Endothelial cell (in vitro differentiated cells): ENCODE measurements at regions not wholly inside any gene's neighbourhood (a gene's known extent, or its start where the extent isn't known, plus 50 kb on each side); places are given as distances from the start of the nearest gene placed in this dataset.

ENCODE experiments used
- DNase-seq: peaks from one replicate; pipeline ENCODE4 v3.0.0; 2021; ENCODE audit warnings: low spot score
- H3K27ac Mint-ChIP-seq: one replicate; pipeline ENCODE4 v1.8.0; 2021; ENCODE audit warnings: mixed read lengths, inconsistent platforms; ENCODE audit not compliant: unreplicated experiment
- H3K27me3 Mint-ChIP-seq: one replicate; pipeline ENCODE4 v1.8.0; 2021; ENCODE audit warnings: mild to moderate bottlenecking, moderate library complexity, mixed read lengths, inconsistent platforms; ENCODE audit not compliant: unreplicated experiment
- H3K36me3 Mint-ChIP-seq: one replicate; pipeline ENCODE4 v1.8.0; 2021; ENCODE audit warnings: mild to moderate bottlenecking, low read depth, mixed read lengths, inconsistent platforms; ENCODE audit not compliant: unreplicated experiment
- H3K4me1 Mint-ChIP-seq: one replicate; pipeline ENCODE4 v1.8.0; 2021; ENCODE audit warnings: mild to moderate bottlenecking, mixed read lengths, inconsistent platforms; ENCODE audit not compliant: unreplicated experiment
- H3K4me3 Mint-ChIP-seq: one replicate; pipeline ENCODE4 v1.8.0; 2021; ENCODE audit warnings: mild to moderate bottlenecking, mixed read lengths, inconsistent platforms; ENCODE audit not compliant: unreplicated experiment
- H3K9me3 Mint-ChIP-seq: one replicate; pipeline ENCODE4 v1.8.0; 2021; ENCODE audit warnings: mixed read lengths, inconsistent platforms; ENCODE audit not compliant: unreplicated experiment
- TF ChIP-seq, protein P1 (sequence below): fragments of 200-600 bp; sonication (generic); IDR thresholded peaks from one replicate; pipeline ENCODE4 v1.5.0; 2021; ENCODE audit warnings: antibody characterized with exemption; ENCODE audit not compliant: unreplicated experiment

DNA sequence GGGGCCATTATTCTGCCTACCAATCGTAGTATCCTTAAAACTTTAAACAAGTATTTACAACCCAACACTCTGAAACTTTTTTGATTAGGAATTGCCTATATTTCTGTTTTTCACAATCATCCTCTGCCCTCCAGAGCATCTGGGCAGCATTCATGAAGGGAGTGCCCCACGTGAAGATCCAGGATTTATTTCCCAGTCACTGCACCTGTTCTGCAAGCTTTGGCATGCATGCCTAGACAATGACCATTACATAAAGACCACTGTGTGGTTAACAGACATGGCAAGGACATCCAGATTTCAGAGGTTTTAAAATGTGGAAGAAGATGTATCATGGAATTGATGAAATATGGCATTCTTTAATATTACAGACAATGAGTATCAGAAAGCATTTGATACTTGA is 1083.8 kb downstream of the TBC1D22A start:
- DNase-seq: no peak
- H3K36me3 Mint-ChIP-seq: peaks cover 4% of the 10 kb centered on the region
- no peak overlapping the region for H3K4me3 Mint-ChIP-seq
- H3K9me3 Mint-ChIP-seq: peaks cover 23% of the 10 kb centered on the region
- no peak overlapping the region for H3K27ac Mint-ChIP-seq
- TF ChIP-seq, protein P1, sequence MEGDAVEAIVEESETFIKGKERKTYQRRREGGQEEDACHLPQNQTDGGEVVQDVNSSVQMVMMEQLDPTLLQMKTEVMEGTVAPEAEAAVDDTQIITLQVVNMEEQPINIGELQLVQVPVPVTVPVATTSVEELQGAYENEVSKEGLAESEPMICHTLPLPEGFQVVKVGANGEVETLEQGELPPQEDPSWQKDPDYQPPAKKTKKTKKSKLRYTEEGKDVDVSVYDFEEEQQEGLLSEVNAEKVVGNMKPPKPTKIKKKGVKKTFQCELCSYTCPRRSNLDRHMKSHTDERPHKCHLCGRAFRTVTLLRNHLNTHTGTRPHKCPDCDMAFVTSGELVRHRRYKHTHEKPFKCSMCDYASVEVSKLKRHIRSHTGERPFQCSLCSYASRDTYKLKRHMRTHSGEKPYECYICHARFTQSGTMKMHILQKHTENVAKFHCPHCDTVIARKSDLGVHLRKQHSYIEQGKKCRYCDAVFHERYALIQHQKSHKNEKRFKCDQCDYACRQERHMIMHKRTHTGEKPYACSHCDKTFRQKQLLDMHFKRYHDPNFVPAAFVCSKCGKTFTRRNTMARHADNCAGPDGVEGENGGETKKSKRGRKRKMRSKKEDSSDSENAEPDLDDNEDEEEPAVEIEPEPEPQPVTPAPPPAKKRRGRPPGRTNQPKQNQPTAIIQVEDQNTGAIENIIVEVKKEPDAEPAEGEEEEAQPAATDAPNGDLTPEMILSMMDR: no peak
- peaks cover 3% of the 10 kb centered on the region for H3K27me3 Mint-ChIP-seq
- H3K4me1 Mint-ChIP-seq: peaks cover 4% of the 10 kb centered on the region

DNA sequence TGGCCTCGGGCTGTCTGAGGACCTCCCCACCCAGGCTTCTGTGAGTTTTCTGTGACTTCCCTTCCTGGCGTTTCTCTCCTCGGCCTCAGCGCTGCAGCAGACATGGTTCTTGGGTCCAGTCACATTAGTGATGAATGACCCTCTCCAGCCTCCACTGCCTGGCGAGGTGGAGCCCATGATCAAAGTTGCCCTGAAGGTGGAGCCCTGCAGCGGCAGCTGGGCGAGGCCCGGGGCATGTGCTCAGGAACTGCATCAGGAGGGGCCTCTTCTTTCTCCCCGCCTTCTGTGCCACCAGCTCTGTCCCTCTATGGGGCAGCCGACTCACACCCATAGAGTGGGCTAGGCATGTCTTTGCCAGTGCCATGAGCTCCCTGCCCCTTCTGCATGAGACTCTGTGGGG is 1079.7 kb downstream of the TBC1D22A start:
- H3K27ac Mint-ChIP-seq: no peak overlapping the region
- peaks cover 3% of the 10 kb centered on the region for H3K27me3 Mint-ChIP-seq
- DNase-seq: no peak
- no peak overlapping the region for H3K4me3 Mint-ChIP-seq
- peaks cover 24% of the 10 kb centered on the region for H3K9me3 Mint-ChIP-seq
- peaks cover 4% of the 10 kb centered on the region for H3K36me3 Mint-ChIP-seq
- TF ChIP-seq, protein P1: no peak
- H3K4me1 Mint-ChIP-seq: peaks cover 11% of the 10 kb centered on the region

DNA sequence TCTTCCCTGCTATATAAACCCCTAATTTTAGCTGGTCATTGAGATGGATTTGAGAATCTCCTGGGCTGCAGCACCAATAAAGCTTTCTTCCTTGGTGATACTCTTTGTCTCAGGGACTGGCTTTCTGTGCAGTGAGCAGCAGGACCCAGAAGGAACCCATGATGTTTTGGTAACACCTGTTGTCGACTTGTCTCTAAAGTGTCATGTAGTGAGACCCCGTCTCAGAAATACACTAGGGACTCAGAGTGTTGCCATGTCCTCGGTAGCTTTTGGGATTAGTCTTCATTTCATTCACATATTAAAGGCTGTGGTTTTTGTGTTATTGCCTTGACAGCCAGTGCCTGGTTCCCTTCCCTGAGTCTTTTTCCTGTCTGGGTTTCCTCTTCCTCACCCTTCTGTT is 1078.7 kb downstream of the TBC1D22A start:
- peaks cover 4% of the 10 kb centered on the region for H3K36me3 Mint-ChIP-seq

DNA sequence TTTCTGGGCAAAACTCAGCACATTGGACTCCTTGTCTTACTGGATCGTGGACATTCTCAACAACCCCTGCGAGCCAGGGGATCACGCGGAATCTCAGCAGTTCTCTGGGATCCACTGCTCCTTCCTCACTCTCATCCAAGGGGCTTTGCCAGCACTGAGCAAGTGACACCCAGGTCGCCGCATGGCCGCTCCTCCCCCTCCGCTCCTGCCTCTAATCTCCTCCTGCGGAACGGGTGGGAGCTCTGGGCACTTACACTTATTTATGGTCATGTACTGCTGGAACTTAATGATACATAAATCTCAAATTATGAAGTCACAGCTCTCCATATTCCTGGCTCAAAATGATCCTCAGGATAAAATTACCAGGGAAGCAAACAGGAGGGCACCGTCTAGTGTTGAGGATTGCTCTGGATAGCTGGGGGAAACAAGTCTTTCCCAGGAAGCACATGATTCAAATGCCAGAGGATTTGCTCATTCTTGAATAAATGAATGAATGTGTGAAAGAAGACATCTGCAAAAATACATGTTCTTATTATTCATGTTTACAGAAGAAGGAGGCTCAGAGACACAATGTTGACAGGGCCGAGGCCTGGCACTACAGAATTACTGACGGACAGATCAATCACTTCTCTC is 1077.3 kb downstream of the TBC1D22A start:
- Mint-ChIP-seq H3K4me3 (no peak overlapping the region), H3K9me3 (peaks cover 11% of the 10 kb centered on the region), H3K4me1 (peaks cover 11% of the 10 kb centered on the region), H3K27ac (no peak overlapping the region), H3K27me3 (peaks cover 3% of the 10 kb centered on the region), H3K36me3 (peaks cover 4% of the 10 kb centered on the region)
- DNase-seq: no peak
- TF ChIP-seq, protein P1: no peak

More for the DNA sequence above, 1078.7 kb downstream of the TBC1D22A start:
- Mint-ChIP-seq H3K27ac (no peak overlapping the region), H3K4me1 (peaks cover 11% of the 10 kb centered on the region), H3K27me3 (peaks cover 4% of the 10 kb centered on the region), H3K4me3 (no peak overlapping the region), H3K9me3 (peaks cover 19% of the 10 kb centered on the region)
- DNase-seq: no peak
- TF ChIP-seq, protein P1: no peak

DNA sequence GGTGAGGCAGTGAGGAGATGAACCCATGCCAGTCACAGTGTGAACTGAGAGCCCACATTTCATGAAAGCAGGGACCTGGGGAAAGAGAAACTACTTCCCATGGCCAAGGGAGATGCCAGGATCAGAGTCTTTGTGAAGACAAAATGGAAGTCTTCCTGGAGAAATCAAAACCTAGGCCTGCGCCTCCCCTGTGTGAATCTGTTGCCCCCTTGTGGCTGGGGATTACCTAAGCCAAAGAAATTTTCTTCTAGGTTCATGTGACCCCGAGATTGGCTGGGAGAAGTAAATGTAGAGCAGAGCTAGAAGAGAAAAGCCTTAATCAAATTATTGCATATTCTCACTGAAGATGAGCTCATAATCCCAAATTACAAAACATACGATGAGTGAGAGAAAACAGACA is 1075.3 kb downstream of the TBC1D22A start:
- H3K4me3 Mint-ChIP-seq: no peak overlapping the region
- peak; percentile 26 for DNase-seq
- peaks cover 13% of the 10 kb centered on the region for H3K9me3 Mint-ChIP-seq
- peaks cover 3% of the 10 kb centered on the region for H3K27me3 Mint-ChIP-seq
- H3K27ac Mint-ChIP-seq: no peak overlapping the region
- H3K4me1 Mint-ChIP-seq: peaks cover 11% of the 10 kb centered on the region
- TF ChIP-seq, protein P1: no peak
- H3K36me3 Mint-ChIP-seq: no peaks in the 10 kb centered on the region
